Caco-2 (cell line): ENCODE measurements at regions not wholly inside any gene's neighbourhood (a gene's known extent, or its start where the extent isn't known, plus 50 kb on each side); places are given as distances from the start of the nearest gene placed in this dataset.

Source experiments
- BruUV-seq: library from RNA; stranded (reverse); fragments of 400-500 nt; replicated peaks from 2 replicates; lab custom pipeline; 2021; lab: Mats Ljungman, UMichigan
- CTCF ChIA-PET: fragments of 300-600 bp; sonication (Branson Sonifier 250); formaldehyde crosslinking; loops from one replicate; lab custom pipeline; 2022; ENCODE audit warnings: antibody characterized with exemption; lab: Charles Lee
- POLR2A ChIA-PET: fragments of 300-600 bp; sonication (Branson Sonifier 250); formaldehyde crosslinking; loops from one replicate; lab custom pipeline; 2022; ENCODE audit warnings: antibody characterized with exemption; lab: Charles Lee
- DNase-seq, 2 experiments: peaks; one replicate each; pipeline versions ENCODE4 v3.0.0 to v3.0.0-alpha.2; 2020 to 2022
- H3K27me3 ChIP-seq: replicated peaks from 2 replicates; pipeline ENCODE4 v1.6.0; 2011; ENCODE audit warnings: low read length; ENCODE audit not compliant: control insufficient read depth, insufficient read depth
- H3K36me3 ChIP-seq: 2 replicates; pipeline ENCODE4 v1.5.1; 2011; ENCODE audit warnings: low read length; ENCODE audit not compliant: control insufficient read depth, insufficient read depth
- H3K4me1 ChIP-seq: fragments of 250-450 bp; sonication (Bioruptor Pico); 2 replicates; pipeline ENCODE4 v1.5.1; 2020; ENCODE audit warnings: mild to moderate bottlenecking
- H3K4me3 ChIP-seq: 2 replicates; pipeline ENCODE4 v1.5.1; 2011; ENCODE audit warnings: low read depth, mild to moderate bottlenecking, control low read depth, low read length
- H3K9me3 ChIP-seq: fragments of 250-450 bp; sonication (Bioruptor Pico); 2 replicates; pipeline ENCODE4 v1.5.1; 2020; ENCODE audit warnings: mild to moderate bottlenecking, moderate library complexity
- H3K27ac Mint-ChIP-seq: one replicate; pipeline ENCODE4 v1.8.0; 2022; ENCODE audit warnings: mixed read lengths; ENCODE audit not compliant: unreplicated experiment
- H3K27me3 Mint-ChIP-seq: one replicate; pipeline ENCODE4 v1.8.0; 2022; ENCODE audit warnings: mixed read lengths; ENCODE audit not compliant: insufficient read depth, unreplicated experiment
- H3K36me3 Mint-ChIP-seq: one replicate; pipeline ENCODE4 v1.8.0; 2022; ENCODE audit warnings: mild to moderate bottlenecking, mixed read lengths; ENCODE audit not compliant: insufficient read depth, unreplicated experiment
- H3K4me1 Mint-ChIP-seq: one replicate; pipeline ENCODE4 v1.8.0; 2022; ENCODE audit warnings: low read depth, mixed read lengths; ENCODE audit not compliant: unreplicated experiment
- H3K4me3 Mint-ChIP-seq: one replicate; pipeline ENCODE4 v1.8.0; 2022; ENCODE audit warnings: mild to moderate bottlenecking, moderate library complexity, mixed read lengths; ENCODE audit not compliant: unreplicated experiment
- H3K9me3 Mint-ChIP-seq: one replicate; pipeline ENCODE4 v1.8.0; 2022; ENCODE audit warnings: mixed read lengths; ENCODE audit not compliant: unreplicated experiment
- intact Hi-C: fragments of 100-400 bp; cut with micrococcal nuclease; formaldehyde crosslinking; loops from one replicate; pipeline ENCODE4 v1.10.0; 2022; ENCODE audit not compliant: unreplicated experiment
- TF ChIP-seq, protein P1 (sequence below), 2 experiments: fragments of 200-600 bp in 1 of 2; IDR thresholded peaks; 1 replicate in 1 of 2; 2 replicates in 1 of 2; pipeline versions ENCODE4 v1.5.1 to v1.8.0; 2011 to 2022; ENCODE audit warnings: antibody characterized with exemption in 1 of 2, control low read depth in 1 of 2, inconsistent platforms in 1 of 2, low read depth in 1 of 2, low read length in 1 of 2, mild to moderate bottlenecking in 1 of 2, moderate library complexity in 1 of 2; ENCODE audit not compliant: insufficient read depth in 1 of 2, severe bottlenecking in 1 of 2, unreplicated experiment in 1 of 2

DNA sequence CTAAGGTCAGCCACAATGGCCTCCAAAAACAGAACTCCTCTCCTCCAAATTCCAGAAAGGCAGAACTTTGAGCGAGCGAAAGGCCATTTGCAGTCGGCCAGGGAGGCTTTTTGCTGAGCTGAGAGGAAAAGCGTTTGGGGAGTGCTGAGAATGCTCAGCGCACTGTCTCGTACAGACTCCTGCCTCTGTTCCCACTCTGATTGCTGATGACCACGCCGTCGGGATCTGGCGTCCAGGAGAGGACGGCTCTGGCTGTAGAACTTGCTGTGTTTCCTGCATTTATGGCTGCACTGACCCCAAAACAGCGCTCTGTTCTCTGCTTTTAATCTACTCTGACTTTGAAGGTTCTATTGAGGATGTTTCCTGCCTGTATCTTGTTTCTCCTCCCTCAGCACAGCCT is 82.4 kb upstream of the WSCD2 start:
- CTCF ChIA-PET = no interaction called here
- no peaks in the 10 kb centered on the region for H3K9me3 ChIP-seq

DNA sequence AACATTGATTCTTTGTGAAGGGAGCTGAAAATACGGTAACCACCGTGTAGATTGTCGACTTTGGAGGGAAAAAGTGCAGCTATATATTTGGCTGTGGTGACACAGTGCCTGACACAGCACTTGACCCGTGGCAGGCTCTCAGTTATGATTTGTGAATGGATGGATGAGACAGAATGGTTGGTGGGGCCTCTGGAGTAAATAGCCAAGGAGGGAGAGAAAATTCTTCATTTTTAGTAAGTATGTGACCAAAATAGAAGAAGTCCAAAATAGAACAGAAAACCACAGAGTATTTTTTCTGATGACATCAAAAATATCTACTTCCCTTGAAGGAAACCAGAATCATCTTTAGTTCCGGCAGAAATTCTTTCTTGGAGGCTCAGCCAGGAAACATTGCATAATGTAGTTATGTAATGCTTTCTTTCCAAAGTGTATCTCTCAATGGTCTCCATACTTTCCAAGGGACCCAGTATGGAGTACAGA is 82.0 kb upstream of the WSCD2 start:
- no peaks in the 10 kb centered on the region for H3K36me3 ChIP-seq
- intact Hi-C loops = no loop called here
- H3K9me3 ChIP-seq = no peaks in the 10 kb centered on the region
- no peak overlapping the region for H3K4me3 Mint-ChIP-seq
- TF ChIP-seq, protein P1, sequence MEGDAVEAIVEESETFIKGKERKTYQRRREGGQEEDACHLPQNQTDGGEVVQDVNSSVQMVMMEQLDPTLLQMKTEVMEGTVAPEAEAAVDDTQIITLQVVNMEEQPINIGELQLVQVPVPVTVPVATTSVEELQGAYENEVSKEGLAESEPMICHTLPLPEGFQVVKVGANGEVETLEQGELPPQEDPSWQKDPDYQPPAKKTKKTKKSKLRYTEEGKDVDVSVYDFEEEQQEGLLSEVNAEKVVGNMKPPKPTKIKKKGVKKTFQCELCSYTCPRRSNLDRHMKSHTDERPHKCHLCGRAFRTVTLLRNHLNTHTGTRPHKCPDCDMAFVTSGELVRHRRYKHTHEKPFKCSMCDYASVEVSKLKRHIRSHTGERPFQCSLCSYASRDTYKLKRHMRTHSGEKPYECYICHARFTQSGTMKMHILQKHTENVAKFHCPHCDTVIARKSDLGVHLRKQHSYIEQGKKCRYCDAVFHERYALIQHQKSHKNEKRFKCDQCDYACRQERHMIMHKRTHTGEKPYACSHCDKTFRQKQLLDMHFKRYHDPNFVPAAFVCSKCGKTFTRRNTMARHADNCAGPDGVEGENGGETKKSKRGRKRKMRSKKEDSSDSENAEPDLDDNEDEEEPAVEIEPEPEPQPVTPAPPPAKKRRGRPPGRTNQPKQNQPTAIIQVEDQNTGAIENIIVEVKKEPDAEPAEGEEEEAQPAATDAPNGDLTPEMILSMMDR (IDR thresholded peaks at IDR 0.05; ENCODE audit: insufficient read depth in 1 of 2, low read depth in 1 of 2, low read length in 1 of 2, severe bottlenecking in 1 of 2, unreplicated experiment in 1 of 2) = no peak
- no peaks in the 10 kb centered on the region for H3K9me3 Mint-ChIP-seq
- H3K4me1 ChIP-seq = no peaks in the 10 kb centered on the region
- no peaks in the 10 kb centered on the region for H3K27me3 ChIP-seq
- CTCF ChIA-PET = no interaction called here
- H3K36me3 Mint-ChIP-seq = no peaks in the 10 kb centered on the region
- no peak overlapping the region for H3K4me3 ChIP-seq
- BruUV-seq = no TSS peak
- no peaks in the 10 kb centered on the region for H3K4me1 Mint-ChIP-seq
- H3K27me3 Mint-ChIP-seq = peaks cover 4% of the 10 kb centered on the region
- H3K27ac Mint-ChIP-seq = no peak overlapping the region
- POLR2A ChIA-PET = no interaction called here
- DNase-seq = no peak

More for the DNA sequence above, 82.4 kb upstream of the WSCD2 start:
- Mint-ChIP-seq H3K27ac (no peak overlapping the region), H3K9me3 (no peaks in the 10 kb centered on the region), H3K4me3 (no peak overlapping the region), H3K4me1 (no peaks in the 10 kb centered on the region), H3K36me3 (no peaks in the 10 kb centered on the region), H3K27me3 (peaks cover 4% of the 10 kb centered on the region)
- Histone ChIP-seq H3K27me3 (no peaks in the 10 kb centered on the region), H3K4me3 (no peak overlapping the region), H3K36me3 (no peaks in the 10 kb centered on the region), H3K4me1 (no peaks in the 10 kb centered on the region)
- no peak for DNase-seq
- BruUV-seq = no TSS peak
- POLR2A ChIA-PET = no interaction called here
- intact Hi-C loops = no loop called here
- TF ChIP-seq, protein P1 (IDR thresholded peaks at IDR 0.05; ENCODE audit: insufficient read depth in 1 of 2, low read depth in 1 of 2, low read length in 1 of 2, severe bottlenecking in 1 of 2, unreplicated experiment in 1 of 2) = no peak

DNA sequence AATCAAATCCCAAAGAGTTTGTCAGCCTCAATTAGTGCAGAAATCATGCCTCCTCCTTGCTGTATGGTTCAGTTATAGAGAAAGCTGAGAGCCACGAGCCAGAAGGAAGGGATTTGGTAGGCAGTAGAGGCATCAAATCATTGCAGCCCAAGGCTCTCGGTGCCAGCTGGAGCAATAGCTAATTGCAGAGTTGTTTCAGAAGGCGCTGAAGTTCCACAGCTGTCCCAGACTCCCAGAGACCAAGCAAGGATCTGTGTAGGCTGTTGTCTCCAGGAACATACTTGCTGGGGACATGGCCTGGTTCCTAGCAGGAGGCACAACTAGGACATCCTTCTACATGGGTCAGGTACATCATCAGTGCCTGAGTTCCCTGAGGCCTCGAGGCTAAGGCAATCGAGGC is 80.4 kb upstream of the WSCD2 start:
- Histone ChIP-seq H3K4me1 (no peaks in the 10 kb centered on the region), H3K27me3 (no peaks in the 10 kb centered on the region), H3K9me3 (no peaks in the 10 kb centered on the region), H3K4me3 (no peak overlapping the region), H3K36me3 (no peaks in the 10 kb centered on the region)
- Mint-ChIP-seq H3K4me3 (no peak overlapping the region), H3K36me3 (no peaks in the 10 kb centered on the region), H3K9me3 (no peaks in the 10 kb centered on the region), H3K27me3 (peaks cover 4% of the 10 kb centered on the region), H3K4me1 (no peaks in the 10 kb centered on the region), H3K27ac (no peak overlapping the region)
- intact Hi-C loops = no loop called here
- TF ChIP-seq, protein P1 (IDR thresholded peaks at IDR 0.05; ENCODE audit: insufficient read depth in 1 of 2, low read depth in 1 of 2, low read length in 1 of 2, severe bottlenecking in 1 of 2, unreplicated experiment in 1 of 2) = no peak
- no TSS peak for BruUV-seq
- CTCF ChIA-PET = no interaction called here
- POLR2A ChIA-PET = no interaction called here
- DNase-seq = no peak
